Natural killer cell (primary cell): ENCODE measurements at regions not wholly inside any gene's neighbourhood (a gene's known extent, or its start where the extent isn't known, plus 50 kb on each side); places are given as distances from the start of the nearest gene placed in this dataset.

ENCODE experiments used
- ATAC-seq, 3 donors: fragments of 150-1000 bp in 2 of 3; fragments of 200-7000 bp in 1 of 3; cut with Tn5 transposase; 1 replicate in 1 of 3; 2 replicates in 2 of 3; pipeline ENCODE4 v1.10.0; 2021; ENCODE audit warnings: mild to moderate bottlenecking in 2 of 3, moderate library complexity in 2 of 3
- DNase-seq, 2 donors: peaks; one replicate each; pipeline versions ENCODE4 v3.0.0 to v3.0.0-alpha.2; 2013 to 2021; ENCODE audit warnings: mixed read lengths in 1 of 2
- H3K27ac ChIP-seq: one replicate; pipeline ENCODE4 v1.5.1; 2013; ENCODE audit warnings: mild to moderate bottlenecking, low read length
- H3K27me3 ChIP-seq: one replicate; pipeline ENCODE4 v1.6.1; 2013; ENCODE audit warnings: low read length; ENCODE audit not compliant: control insufficient read depth, insufficient read depth
- H3K36me3 ChIP-seq: one replicate; pipeline ENCODE4 v1.6.1; 2013; ENCODE audit warnings: low read length; ENCODE audit not compliant: control insufficient read depth, insufficient read depth
- H3K4me1 ChIP-seq: one replicate; pipeline ENCODE4 v1.6.1; 2013; ENCODE audit warnings: low read length; ENCODE audit not compliant: control insufficient read depth, insufficient read depth
- H3K4me3 ChIP-seq: one replicate; pipeline ENCODE4 v1.5.1; 2013; ENCODE audit warnings: low read length
- H3K9me3 ChIP-seq: one replicate; pipeline ENCODE4 v1.6.1; 2013; ENCODE audit warnings: low read length; ENCODE audit not compliant: control insufficient read depth, insufficient read depth
- H3K27ac Mint-ChIP-seq, 2 donors: one replicate each; pipeline ENCODE4 v1.8.0; 2022; ENCODE audit warnings: mild to moderate bottlenecking in 2 of 2, mixed read lengths in 2 of 2, moderate library complexity in 1 of 2
- H3K27me3 Mint-ChIP-seq, 2 donors: one replicate each; pipeline ENCODE4 v1.8.0; 2022; ENCODE audit warnings: low read depth in 2 of 2, mixed read lengths in 2 of 2
- H3K36me3 Mint-ChIP-seq: one replicate; pipeline ENCODE4 v1.8.0; 2022; ENCODE audit warnings: mixed read lengths
- H3K4me1 Mint-ChIP-seq, 2 donors: one replicate each; pipeline ENCODE4 v1.8.0; 2022; ENCODE audit warnings: mixed read lengths in 2 of 2
- H3K4me3 Mint-ChIP-seq: one replicate; pipeline ENCODE4 v1.8.0; 2022; ENCODE audit warnings: mild to moderate bottlenecking, moderate library complexity, mixed read lengths
- H3K9me3 Mint-ChIP-seq, 2 donors: one replicate each; pipeline ENCODE4 v1.8.0; 2022; ENCODE audit warnings: mixed read lengths in 2 of 2
- CTCF ChIP-seq: fragments of 200-600 bp; IDR thresholded peaks from one replicate; pipeline ENCODE4 v1.8.0; 2022; ENCODE audit warnings: antibody characterized with exemption
- WGBS: methylation state at CpG from one replicate; pipeline ENCODE4 v1.1.7; 2013; ENCODE audit warnings: missing lambda C conversion rate; ENCODE audit not compliant: insufficient coverage; 5-methylcytosine and 5-hydroxymethylcytosine counted together
- intact Hi-C: fragments of 100-400 bp; cut with micrococcal nuclease; formaldehyde crosslinking; loops from one replicate; pipeline ENCODE4 v1.14.2; 2022

GRCh38 chrX:125398959-125399440 is 79.3 kb downstream of the TEX13C start:
- no peak overlapping the region for H3K4me3 Mint-ChIP-seq
- no peak for DNase-seq
- Histone ChIP-seq H3K36me3 (no peaks in the 10 kb centered on the region), H3K27me3 (no peaks in the 10 kb centered on the region), H3K9me3 (no peaks in the 10 kb centered on the region), H3K27ac (no peak overlapping the region), H3K4me1 (no peaks in the 10 kb centered on the region), H3K4me3 (no peak overlapping the region)
- no peak for TF ChIP-seq CTCF
- 54% methylated on average over 1 of the region's 1 CpG for WGBS
- no peak for ATAC-seq
- no peak overlapping the region for H3K27ac Mint-ChIP-seq
- intact Hi-C loops: no loop called here
- H3K36me3 Mint-ChIP-seq: no peaks in the 10 kb centered on the region
- H3K27me3 Mint-ChIP-seq: no peaks in the 10 kb centered on the region
- H3K4me1 Mint-ChIP-seq: no peaks in the 10 kb centered on the region
- H3K9me3 Mint-ChIP-seq: peaks cover 0 to under 1% of the 10 kb centered on the region in 2 donors

DNA sequence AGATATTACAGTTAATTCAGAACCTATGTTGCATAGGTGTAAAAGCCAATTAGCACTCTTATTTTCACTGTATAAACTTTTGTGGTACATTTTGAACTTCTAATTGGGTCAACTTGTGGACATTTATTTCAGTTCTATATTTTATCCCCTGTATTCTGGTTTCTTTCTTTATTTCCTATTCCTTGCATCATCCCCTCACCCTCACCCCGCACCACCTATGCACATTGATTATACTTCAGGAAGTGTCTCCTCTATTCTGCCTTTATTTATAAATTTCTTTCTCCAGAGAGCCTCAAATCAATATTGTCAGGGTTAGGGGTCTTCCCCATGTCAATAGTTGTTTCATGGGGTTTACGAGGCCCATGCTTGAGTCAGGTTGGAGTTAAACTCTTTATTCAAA is 83.1 kb downstream of the TEX13C start:
- Mint-ChIP-seq H3K4me1 (no peaks in the 10 kb centered on the region), H3K36me3 (no peaks in the 10 kb centered on the region), H3K27ac (no peak overlapping the region), H3K9me3 (peaks cover 4 to 5% of the 10 kb centered on the region in 2 donors), H3K4me3 (no peak overlapping the region), H3K27me3 (no peaks in the 10 kb centered on the region)
- Histone ChIP-seq H3K4me3 (no peak overlapping the region), H3K4me1 (no peaks in the 10 kb centered on the region), H3K9me3 (no peaks in the 10 kb centered on the region), H3K27me3 (no peaks in the 10 kb centered on the region), H3K36me3 (no peaks in the 10 kb centered on the region), H3K27ac (no peak overlapping the region)
- ATAC-seq: no peak
- no peak for TF ChIP-seq CTCF
- 100% methylated on average over 1 of the region's 2 CpGs for WGBS
- no peak for DNase-seq
- intact Hi-C loops: no loop called here

DNA sequence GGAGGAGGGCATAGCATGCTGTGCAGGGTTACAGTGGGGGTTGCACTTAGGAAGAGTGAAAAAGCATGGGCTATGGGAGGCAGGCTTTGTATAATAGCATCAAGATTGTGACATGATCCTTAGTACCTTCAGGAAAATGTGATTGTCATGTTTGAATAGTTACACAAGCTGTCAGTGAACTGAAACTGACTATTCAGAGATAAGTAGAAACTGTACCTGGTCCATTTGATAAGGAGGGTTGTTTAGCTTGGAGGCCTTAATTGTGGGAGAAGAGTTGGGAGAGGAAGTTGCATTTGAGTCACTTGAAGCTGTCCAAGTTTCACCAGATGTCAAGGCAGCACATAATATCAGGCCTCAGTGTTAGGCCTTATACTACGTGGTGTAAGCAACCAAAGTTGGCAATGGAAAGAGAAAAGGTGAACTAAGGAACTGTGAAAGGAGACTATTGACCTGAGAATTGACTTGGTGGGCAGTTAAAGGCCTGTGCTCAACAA is 85.0 kb downstream of the TEX13C start:
- Histone ChIP-seq H3K4me1 (no peaks in the 10 kb centered on the region), H3K27ac (no peak overlapping the region), H3K27me3 (no peaks in the 10 kb centered on the region), H3K9me3 (no peaks in the 10 kb centered on the region), H3K4me3 (no peak overlapping the region), H3K36me3 (no peaks in the 10 kb centered on the region)
- H3K27me3 Mint-ChIP-seq: no peaks in the 10 kb centered on the region
- intact Hi-C loops: no loop called here
- H3K36me3 Mint-ChIP-seq: no peaks in the 10 kb centered on the region
- DNase-seq: no peak
- no peak overlapping the region for H3K4me3 Mint-ChIP-seq
- WGBS: 43% methylated on average over 1 of the region's 1 CpG
- no peak for ATAC-seq
- no peak for TF ChIP-seq CTCF
- no peaks in the 10 kb centered on the region for H3K4me1 Mint-ChIP-seq
- no peak overlapping the region for H3K27ac Mint-ChIP-seq
- peaks cover 4 to 5% of the 10 kb centered on the region in 2 donors for H3K9me3 Mint-ChIP-seq

DNA sequence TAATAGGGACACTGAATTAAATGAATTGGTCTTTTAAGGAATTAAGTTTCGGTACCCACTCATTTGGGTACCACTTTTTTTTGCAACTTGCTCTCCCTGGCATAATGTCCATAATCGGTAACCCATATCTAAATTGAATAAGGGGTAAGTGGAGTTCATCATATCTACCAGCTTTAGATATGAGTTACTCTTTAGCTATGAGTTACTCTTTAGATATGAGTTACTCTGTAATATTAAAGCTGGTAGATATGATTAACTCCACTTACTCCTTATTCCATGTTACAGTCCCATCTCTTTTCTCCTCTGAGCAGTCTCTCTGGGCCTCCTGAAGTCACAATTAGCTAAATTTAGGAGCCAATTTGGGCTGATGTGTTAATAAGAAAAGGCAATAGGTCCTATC is 85.7 kb downstream of the TEX13C start:
- intact Hi-C loops: no loop called here

More for the DNA sequence above, 85.7 kb downstream of the TEX13C start:
- DNase-seq: no peak
- H3K27ac Mint-ChIP-seq: no peak overlapping the region
- H3K9me3 Mint-ChIP-seq: peaks cover 4 to 5% of the 10 kb centered on the region in 2 donors
- ATAC-seq: no peak
- no peak overlapping the region for H3K4me3 Mint-ChIP-seq
- H3K4me3 ChIP-seq: no peak overlapping the region
- no peaks in the 10 kb centered on the region for H3K27me3 Mint-ChIP-seq
- H3K27ac ChIP-seq: no peak overlapping the region
- no CpG with 5 or more reads among the region's 2 CpGs for WGBS
- no peaks in the 10 kb centered on the region for H3K36me3 Mint-ChIP-seq
- H3K27me3 ChIP-seq: no peaks in the 10 kb centered on the region
- no peaks in the 10 kb centered on the region for H3K4me1 ChIP-seq
- no peaks in the 10 kb centered on the region for H3K9me3 ChIP-seq
- TF ChIP-seq CTCF: no peak
- no peaks in the 10 kb centered on the region for H3K36me3 ChIP-seq
- no peaks in the 10 kb centered on the region for H3K4me1 Mint-ChIP-seq
